PC-3 (cell line): ENCODE measurements at regions not wholly inside any gene's neighbourhood (a gene's known extent, or its start where the extent isn't known, plus 50 kb on each side); places are given as distances from the start of the nearest gene placed in this dataset.

Source experiments
- CTCF ChIP-seq: fragments of 300-600 bp; sonication (generic); conservative IDR thresholded peaks from 2 replicates; pipeline ENCODE4 v1.5.1; 2017; ENCODE audit warnings: antibody characterized with exemption, low read depth, mild to moderate bottlenecking, low read length
- EZH2 ChIP-seq: fragments of 300-600 bp; sonication (generic); IDR thresholded peaks from one replicate; pipeline ENCODE4 v1.6.1; 2017; ENCODE audit warnings: antibody characterized with exemption, mild to moderate bottlenecking, low read length; ENCODE audit not compliant: unreplicated experiment

GRCh38 chr5:171648279-171649074 is 137.1 kb upstream of the SMIM23 start:
- TF ChIP-seq CTCF = no peak
- TF ChIP-seq EZH2 = no peak
